ENCODE measurements at regions not wholly inside any gene's neighbourhood (a gene's known extent, or its start where the extent isn't known, plus 50 kb on each side); places are given as distances from the start of the nearest gene placed in this dataset.
"Not testable (repeated sequence)": the region's sequence is repeated elsewhere in the genome, so short reads cannot be mapped to it uniquely, and the experiment has no call there.

- no peak for DNase-seq
Observed at GRCh38 chr10:78605800-78606350, 462.9 kb upstream of the ZMIZ1 start.

GRCh38 chr10:78606766-78607165, 462.0 kb upstream of the ZMIZ1 start:
- DNase-seq: not testable (repeated sequence)

GRCh38 chr10:78609976-78610375, 458.8 kb upstream of the ZMIZ1 start:
- DNase-seq: no peak

GRCh38 chr10:78613132-78613531, 455.6 kb upstream of the ZMIZ1 start:
- no peak for DNase-seq

GRCh38 chr10:78614267-78614666, 454.5 kb upstream of the ZMIZ1 start:
- no peak for DNase-seq

- no peak for DNase-seq
Observed at GRCh38 chr10:78614744-78615143, 454.0 kb upstream of the ZMIZ1 start.

- no peak for DNase-seq
Observed at GRCh38 chr10:78616125-78616695, 452.6 kb upstream of the ZMIZ1 start.

- DNase-seq: no peak
Observed at GRCh38 chr10:78617115-78617514, 451.7 kb upstream of the ZMIZ1 start.

- no peak for DNase-seq
Observed at GRCh38 chr10:78617631-78618030, 451.1 kb upstream of the ZMIZ1 start.

- DNase-seq: no peak
Observed at GRCh38 chr10:78618050-78618449, 450.7 kb upstream of the ZMIZ1 start.

GRCh38 chr10:78619115-78619851, 449.5 kb upstream of the ZMIZ1 start:
- no peak for DNase-seq

- no peak for DNase-seq
Observed at GRCh38 chr10:78619896-78620295, 448.9 kb upstream of the ZMIZ1 start.

GRCh38 chr10:78620985-78621799, 447.6 kb upstream of the ZMIZ1 start:
- no peak for DNase-seq

- DNase-seq: peak; percentile 29
Observed at GRCh38 chr10:78623578-78624215, 445.1 kb upstream of the ZMIZ1 start.

GRCh38 chr10:78624791-78625190, 444.0 kb upstream of the ZMIZ1 start:
- no peak for DNase-seq

- no peak for DNase-seq
Observed at GRCh38 chr10:78626471-78626870, 442.3 kb upstream of the ZMIZ1 start.

GRCh38 chr10:78627254-78627795, 441.4 kb upstream of the ZMIZ1 start:
- no peak for DNase-seq

GRCh38 chr10:78628976-78629375, 439.8 kb upstream of the ZMIZ1 start:
- no peak for DNase-seq

- DNase-seq: no peak
Observed at GRCh38 chr10:78629773-78630172, 439.0 kb upstream of the ZMIZ1 start.

- no peak for DNase-seq
Observed at GRCh38 chr10:78630944-78631838, 437.6 kb upstream of the ZMIZ1 start.

GRCh38 chr10:78634389-78634815, 434.4 kb upstream of the ZMIZ1 start:
- no peak for DNase-seq

- no peak for DNase-seq
Observed at GRCh38 chr10:78634835-78635234, 433.9 kb upstream of the ZMIZ1 start.

All from NCI-H1436 (cell line).